SIG-M5 treated with dmso at 0.1 percent for 504 hours (cell line): ENCODE measurements at regions not wholly inside any gene's neighbourhood (a gene's known extent, or its start where the extent isn't known, plus 50 kb on each side); places are given as distances from the start of the nearest gene placed in this dataset.

Experiments used
- DNase-seq: peaks from one replicate; lab custom pipeline; 2025; ENCODE audit not compliant: unreplicated experiment; lab: John Stamatoyannopoulos, UW

- DNase-seq = no peak
These were observed 1489.2 kb downstream of the TBC1D22A start for GRCh38 chr22:48251629-48252028.

GRCh38 chr22:48250937-48251530 is 1488.6 kb downstream of the TBC1D22A start:
- no peak for DNase-seq

GRCh38 chr22:48250286-48250895 is 1487.9 kb downstream of the TBC1D22A start:
- no peak for DNase-seq

- no peak for DNase-seq
These were observed 1487.3 kb downstream of the TBC1D22A start for GRCh38 chr22:48249713-48250268.

GRCh38 chr22:48248901-48249455 is 1486.5 kb downstream of the TBC1D22A start:
- DNase-seq = no peak

GRCh38 chr22:48247829-48248228 is 1485.4 kb downstream of the TBC1D22A start:
- DNase-seq = no peak

- no peak for DNase-seq
These were observed 1482.7 kb downstream of the TBC1D22A start for GRCh38 chr22:48245196-48245485.

- no peak for DNase-seq
These were observed 1482.1 kb downstream of the TBC1D22A start for GRCh38 chr22:48244388-48245195.

GRCh38 chr22:48242461-48242864 is 1480.0 kb downstream of the TBC1D22A start:
- no peak for DNase-seq

- DNase-seq = no peak
These were observed 1479.2 kb downstream of the TBC1D22A start for GRCh38 chr22:48241658-48242057.

- DNase-seq = no peak
These were observed 1478.4 kb downstream of the TBC1D22A start for GRCh38 chr22:48240935-48241230.

GRCh38 chr22:48240148-48240934 is 1477.9 kb downstream of the TBC1D22A start:
- DNase-seq = no peak

- no peak for DNase-seq
These were observed 1477.2 kb downstream of the TBC1D22A start for GRCh38 chr22:48239461-48240147.

- DNase-seq = no peak
These were observed 1476.5 kb downstream of the TBC1D22A start for GRCh38 chr22:48238966-48239365.

GRCh38 chr22:48238284-48238915 is 1476.0 kb downstream of the TBC1D22A start:
- no peak for DNase-seq

- no peak for DNase-seq
These were observed 1475.2 kb downstream of the TBC1D22A start for GRCh38 chr22:48237466-48238283.

- no peak for DNase-seq
These were observed 1473.8 kb downstream of the TBC1D22A start for GRCh38 chr22:48236261-48236660.

- no peak for DNase-seq
These were observed 1473.3 kb downstream of the TBC1D22A start for GRCh38 chr22:48235744-48236143.

GRCh38 chr22:48234011-48234410 is 1471.6 kb downstream of the TBC1D22A start:
- no peak for DNase-seq
